HL-60 (cell line): ENCODE measurements at regions not wholly inside any gene's neighbourhood (a gene's known extent, or its start where the extent isn't known, plus 50 kb on each side); places are given as distances from the start of the nearest gene placed in this dataset.

Experiments
- DNase-seq, 2 experiments: peaks; one replicate each; pipeline ENCODE4 v3.0.0-alpha.2; 2010 to 2020; ENCODE audit warnings: low read depth in 1 of 2, low spot score in 1 of 2
- H3K27ac ChIP-seq: fragments of 250-450 bp; sonication (Bioruptor Pico); replicated peaks from 2 replicates; pipeline ENCODE4 v1.5.1; 2020; ENCODE audit warnings: mild to moderate bottlenecking, moderate library complexity
- H3K27me3 ChIP-seq: fragments of 250-450 bp; sonication (Bioruptor Pico); 2 replicates; pipeline ENCODE4 v1.5.1; 2021; ENCODE audit warnings: mild to moderate bottlenecking, moderate library complexity; ENCODE audit not compliant: insufficient read depth, poor library complexity, severe bottlenecking
- H3K4me3 ChIP-seq: replicated peaks from 2 replicates; pipeline ENCODE4 v1.5.1; 2011; ENCODE audit warnings: mild to moderate bottlenecking, control low read depth, low read length; ENCODE audit not compliant: insufficient read depth
- CTCF ChIP-seq: IDR thresholded peaks from one replicate; pipeline ENCODE4 v1.5.1; 2011; ENCODE audit warnings: low read length, control low read depth, inconsistent platforms; ENCODE audit not compliant: insufficient read depth
- GABPA ChIP-seq: IDR thresholded peaks from 2 replicates; pipeline ENCODE4 v1.6.1; 2012; ENCODE audit warnings: low read depth
- POLR2AphosphoS5 ChIP-seq: IDR thresholded peaks from 2 replicates; pipeline ENCODE4 v1.6.1; 2012; ENCODE audit warnings: low read depth
- SPI1 ChIP-seq: IDR thresholded peaks from 2 replicates; pipeline ENCODE4 v1.6.1; 2012; ENCODE audit warnings: low read depth, mild to moderate bottlenecking, borderline replicate concordance
- TF ChIP-seq, protein P1 (sequence below): IDR thresholded peaks from 2 replicates; pipeline ENCODE4 v1.6.1; 2012; ENCODE audit warnings: low read depth; ENCODE audit not compliant: insufficient replicate concordance

- TF ChIP-seq SPI1: no peak
- no peak for TF ChIP-seq CTCF
- TF ChIP-seq, protein P1, sequence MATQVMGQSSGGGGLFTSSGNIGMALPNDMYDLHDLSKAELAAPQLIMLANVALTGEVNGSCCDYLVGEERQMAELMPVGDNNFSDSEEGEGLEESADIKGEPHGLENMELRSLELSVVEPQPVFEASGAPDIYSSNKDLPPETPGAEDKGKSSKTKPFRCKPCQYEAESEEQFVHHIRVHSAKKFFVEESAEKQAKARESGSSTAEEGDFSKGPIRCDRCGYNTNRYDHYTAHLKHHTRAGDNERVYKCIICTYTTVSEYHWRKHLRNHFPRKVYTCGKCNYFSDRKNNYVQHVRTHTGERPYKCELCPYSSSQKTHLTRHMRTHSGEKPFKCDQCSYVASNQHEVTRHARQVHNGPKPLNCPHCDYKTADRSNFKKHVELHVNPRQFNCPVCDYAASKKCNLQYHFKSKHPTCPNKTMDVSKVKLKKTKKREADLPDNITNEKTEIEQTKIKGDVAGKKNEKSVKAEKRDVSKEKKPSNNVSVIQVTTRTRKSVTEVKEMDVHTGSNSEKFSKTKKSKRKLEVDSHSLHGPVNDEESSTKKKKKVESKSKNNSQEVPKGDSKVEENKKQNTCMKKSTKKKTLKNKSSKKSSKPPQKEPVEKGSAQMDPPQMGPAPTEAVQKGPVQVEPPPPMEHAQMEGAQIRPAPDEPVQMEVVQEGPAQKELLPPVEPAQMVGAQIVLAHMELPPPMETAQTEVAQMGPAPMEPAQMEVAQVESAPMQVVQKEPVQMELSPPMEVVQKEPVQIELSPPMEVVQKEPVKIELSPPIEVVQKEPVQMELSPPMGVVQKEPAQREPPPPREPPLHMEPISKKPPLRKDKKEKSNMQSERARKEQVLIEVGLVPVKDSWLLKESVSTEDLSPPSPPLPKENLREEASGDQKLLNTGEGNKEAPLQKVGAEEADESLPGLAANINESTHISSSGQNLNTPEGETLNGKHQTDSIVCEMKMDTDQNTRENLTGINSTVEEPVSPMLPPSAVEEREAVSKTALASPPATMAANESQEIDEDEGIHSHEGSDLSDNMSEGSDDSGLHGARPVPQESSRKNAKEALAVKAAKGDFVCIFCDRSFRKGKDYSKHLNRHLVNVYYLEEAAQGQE: no peak
- no peak for TF ChIP-seq GABPA
- TF ChIP-seq POLR2AphosphoS5: no peak
- Histone ChIP-seq H3K27ac (no peak overlapping the region), H3K27me3 (no peaks in the 10 kb centered on the region), H3K4me3 (no peak overlapping the region)
- DNase-seq: no peak
Measured at GRCh38 chr21:16372586-16372985, 642.8 kb downstream of the USP25 start.

- H3K27ac ChIP-seq: no peak overlapping the region
- no peak for TF ChIP-seq SPI1
Measured at GRCh38 chr21:16376673-16377072, 646.9 kb downstream of the USP25 start.

GRCh38 chr21:16377120-16377658 lies 647.4 kb downstream of the USP25 start:
- Histone ChIP-seq H3K27ac (no peak overlapping the region), H3K27me3 (no peaks in the 10 kb centered on the region), H3K4me3 (no peak overlapping the region)
- TF ChIP-seq, protein P1: no peak
- TF ChIP-seq POLR2AphosphoS5: no peak
- no peak for TF ChIP-seq GABPA
- no peak for TF ChIP-seq SPI1
- TF ChIP-seq CTCF: no peak
- no peak for DNase-seq

More at GRCh38 chr21:16376673-16377072, 646.9 kb downstream of the USP25 start:
- H3K27me3 ChIP-seq: no peaks in the 10 kb centered on the region
- DNase-seq: no peak
- H3K4me3 ChIP-seq: no peak overlapping the region

DNA sequence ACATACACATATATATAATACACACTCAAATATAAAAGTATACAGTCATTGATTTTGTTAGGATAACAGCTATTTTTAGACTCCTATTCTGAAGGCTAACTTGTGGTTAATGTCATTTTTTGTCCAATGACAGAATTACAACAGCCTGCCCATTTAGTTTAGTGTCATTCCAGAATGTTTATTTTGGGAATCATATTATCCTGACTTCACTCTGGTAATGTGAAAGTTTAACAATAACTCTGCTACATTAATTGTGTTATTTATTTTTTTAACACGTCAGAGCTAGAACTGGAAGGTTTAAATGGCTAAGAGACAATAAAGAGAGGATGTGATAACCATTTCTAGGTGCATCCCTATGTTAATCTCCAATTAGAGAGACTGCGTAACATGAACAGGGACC lies 648.1 kb downstream of the USP25 start:
- Histone ChIP-seq H3K4me3 (no peak overlapping the region), H3K27me3 (no peaks in the 10 kb centered on the region), H3K27ac (no peak overlapping the region)
- no peak for DNase-seq
- TF ChIP-seq GABPA (no peak), POLR2AphosphoS5 (no peak), CTCF (no peak)
- TF ChIP-seq, protein P1: no peak
